IPS-NIHi7 (cell line): ENCODE measurements at regions not wholly inside any gene's neighbourhood (a gene's known extent, or its start where the extent isn't known, plus 50 kb on each side); places are given as distances from the start of the nearest gene placed in this dataset.
"Not testable (repeated sequence)": the region's sequence is repeated elsewhere in the genome, so short reads cannot be mapped to it uniquely, and the experiment has no call there.

ENCODE experiments used
- DNase-seq: peaks from one replicate; pipeline ENCODE4 v3.0.0; 2012; ENCODE audit warnings: mixed read lengths; ENCODE audit errors: extremely low spot score

DNA sequence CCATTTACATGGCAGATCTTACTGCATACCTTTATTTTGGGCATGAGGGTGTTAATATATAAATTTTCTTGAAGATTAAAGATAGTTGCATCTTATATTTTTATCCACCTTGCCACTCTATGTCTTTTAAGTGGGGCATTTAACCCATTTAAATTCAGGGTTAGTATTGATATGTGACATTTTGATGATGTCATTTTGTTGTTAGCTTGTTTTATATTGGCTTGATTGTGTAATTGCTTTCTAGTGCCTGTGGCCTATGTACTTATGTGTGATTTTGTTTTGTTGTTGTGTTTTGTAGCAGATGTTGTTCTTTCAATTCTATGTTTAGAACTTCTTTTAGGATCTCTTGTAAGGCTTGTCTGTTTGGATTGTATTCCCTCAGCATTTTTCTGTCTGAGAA lies 939.9 kb upstream of the CDH9 start:
- DNase-seq: no peak

DNA sequence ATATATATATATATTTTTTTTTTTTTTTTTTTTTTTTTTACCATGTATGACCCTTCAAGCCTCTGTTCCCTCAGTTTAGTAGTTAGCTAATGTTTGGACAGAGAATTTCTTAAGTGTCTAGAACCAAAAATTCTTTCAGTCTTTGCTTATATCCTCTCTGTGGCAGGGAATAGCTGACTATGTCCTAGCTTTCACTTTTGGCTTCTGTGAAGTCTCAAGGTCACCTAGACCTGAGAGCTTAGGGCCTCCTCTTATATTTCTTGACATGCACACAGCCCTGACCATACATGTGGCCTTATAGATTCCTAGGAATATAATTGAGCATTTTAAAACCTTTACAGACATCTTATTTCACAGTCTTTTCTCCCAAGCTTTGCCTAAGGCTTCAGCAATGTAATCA lies 930.8 kb upstream of the CDH9 start:
- no peak for DNase-seq

- DNase-seq: no peak
These were observed 924.8 kb upstream of the CDH9 start for GRCh38 chr5:27963050-27963783.

DNA sequence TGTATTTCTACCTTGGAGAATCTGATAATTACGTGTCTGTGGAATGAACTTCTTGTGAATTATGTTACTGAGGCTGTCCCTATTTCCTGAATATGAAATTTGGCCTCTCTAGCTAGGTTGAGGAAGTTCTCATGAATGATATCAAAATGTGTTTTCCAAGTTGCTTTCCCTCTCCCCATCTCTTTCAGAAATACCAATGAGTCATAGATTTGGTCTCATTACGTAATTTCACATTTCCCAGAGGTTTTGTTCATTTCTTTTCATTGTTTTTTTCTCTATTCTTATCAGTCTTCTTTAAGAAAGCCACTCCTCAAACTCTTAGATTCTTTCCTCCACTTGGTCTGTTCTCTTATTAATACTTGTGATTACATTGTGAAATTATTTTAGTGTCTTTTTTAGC lies 923.8 kb upstream of the CDH9 start:
- no peak for DNase-seq

DNA sequence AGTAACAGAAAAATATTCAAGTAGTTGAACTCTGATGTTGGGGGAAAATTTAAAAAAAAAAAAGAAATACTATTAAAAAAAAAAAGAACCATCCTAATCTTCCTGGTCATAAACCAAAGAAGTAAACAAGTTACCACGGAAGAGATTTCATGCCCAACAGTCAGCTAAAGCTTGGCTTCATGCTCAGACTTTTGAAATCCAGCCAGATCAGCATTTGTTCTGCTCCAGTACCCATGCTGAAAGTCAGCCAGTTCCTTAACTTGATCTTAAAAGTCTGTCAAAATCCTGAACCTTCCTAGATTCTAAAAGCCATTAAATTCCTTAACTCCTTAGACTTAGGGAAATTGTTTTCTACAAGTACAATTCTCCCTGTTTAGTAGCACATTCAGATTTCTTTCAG lies 908.7 kb upstream of the CDH9 start:
- no peak for DNase-seq

GRCh38 chr5:27944471-27944870 lies 906.1 kb upstream of the CDH9 start:
- DNase-seq: no peak

- no peak for DNase-seq
These were observed 900.6 kb upstream of the CDH9 start for GRCh38 chr5:27938989-27939388.

GRCh38 chr5:27928060-27928459 lies 889.7 kb upstream of the CDH9 start:
- no peak for DNase-seq

DNA sequence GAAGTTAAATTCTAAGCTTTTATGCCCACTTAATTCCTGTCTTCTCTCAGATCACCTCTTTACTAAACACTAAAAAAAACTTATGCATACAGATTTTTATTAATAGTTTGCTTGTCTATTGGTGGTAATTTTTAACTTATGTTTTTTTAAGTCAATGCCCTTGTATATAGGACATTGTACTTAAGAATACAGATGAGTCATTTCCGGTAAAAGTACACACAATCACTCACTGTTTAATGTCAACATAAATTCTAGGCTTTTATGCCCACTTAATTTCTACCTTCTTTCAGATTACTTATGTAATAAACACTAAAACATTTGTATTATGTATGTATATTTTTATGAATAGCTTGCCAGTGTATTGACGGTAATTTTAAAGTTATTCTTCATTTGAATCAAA lies 872.8 kb upstream of the CDH9 start:
- no peak for DNase-seq

DNA sequence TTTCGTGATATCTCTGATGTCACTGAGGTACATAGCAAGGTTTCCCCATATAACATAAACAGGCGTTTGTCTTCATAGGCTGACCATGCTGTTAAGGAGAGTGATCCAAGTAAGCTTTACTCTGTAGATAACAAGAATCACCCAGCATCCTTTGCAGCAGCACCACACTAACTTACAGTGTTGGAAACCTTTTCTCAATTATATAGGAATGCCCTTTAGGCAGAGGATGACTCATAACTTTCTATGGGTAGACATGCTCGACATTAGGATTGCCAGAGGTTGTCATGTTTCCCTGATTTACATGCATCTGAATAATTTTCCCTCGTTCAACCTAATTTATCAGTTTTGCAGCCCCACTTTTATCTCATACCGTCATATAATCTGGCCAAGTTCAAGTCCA lies 870.0 kb upstream of the CDH9 start:
- no peak for DNase-seq

DNA sequence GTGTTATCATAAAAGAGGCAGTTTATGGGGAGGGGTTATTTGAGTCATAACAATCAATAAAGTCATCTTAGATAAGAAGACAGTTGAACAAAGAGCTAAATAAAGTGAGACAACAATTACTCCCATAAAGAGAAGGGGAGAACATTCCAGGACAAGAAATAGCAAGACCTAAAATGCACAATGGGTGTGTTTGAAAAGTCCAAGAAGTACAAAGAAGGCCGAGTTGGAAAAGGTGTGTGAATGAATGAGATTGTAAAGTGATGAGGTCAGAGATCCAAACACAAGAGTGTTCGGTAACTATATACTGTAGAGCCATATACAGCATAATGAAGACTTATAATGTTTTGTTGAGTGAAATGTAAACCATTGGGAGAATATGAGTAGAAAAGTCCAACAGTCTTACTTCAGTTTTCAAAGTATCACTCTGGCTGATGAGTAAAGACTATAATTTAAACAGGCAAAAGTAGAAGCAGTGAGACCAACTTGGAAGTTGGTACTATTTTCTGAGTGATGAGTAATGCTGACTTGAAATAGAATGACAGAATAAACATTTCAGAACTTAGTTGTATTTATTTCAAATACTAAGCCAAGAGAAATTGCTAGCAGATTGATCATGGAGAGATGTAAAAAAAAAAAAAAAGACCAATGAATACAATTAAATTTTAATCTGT lies 868.7 kb upstream of the CDH9 start:
- no peak for DNase-seq

DNA sequence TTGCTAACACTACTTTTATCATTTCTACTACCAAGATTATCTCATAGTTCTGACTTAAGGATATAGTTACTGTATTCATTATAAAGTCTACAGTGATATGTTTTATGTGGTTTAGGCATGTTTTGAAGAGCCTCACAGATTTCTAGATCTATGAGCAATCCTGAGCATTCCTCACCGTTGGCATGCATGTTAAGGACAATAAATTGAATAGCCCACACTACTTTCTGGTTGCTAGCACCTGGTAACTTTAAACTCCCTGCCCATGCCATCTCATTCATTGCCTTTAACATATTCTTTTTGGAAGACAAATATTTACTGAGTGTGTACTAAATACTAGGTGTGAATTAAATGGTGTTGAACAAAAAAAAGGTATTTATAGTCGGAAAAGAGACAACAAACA lies 868.1 kb upstream of the CDH9 start:
- DNase-seq: no peak

DNA sequence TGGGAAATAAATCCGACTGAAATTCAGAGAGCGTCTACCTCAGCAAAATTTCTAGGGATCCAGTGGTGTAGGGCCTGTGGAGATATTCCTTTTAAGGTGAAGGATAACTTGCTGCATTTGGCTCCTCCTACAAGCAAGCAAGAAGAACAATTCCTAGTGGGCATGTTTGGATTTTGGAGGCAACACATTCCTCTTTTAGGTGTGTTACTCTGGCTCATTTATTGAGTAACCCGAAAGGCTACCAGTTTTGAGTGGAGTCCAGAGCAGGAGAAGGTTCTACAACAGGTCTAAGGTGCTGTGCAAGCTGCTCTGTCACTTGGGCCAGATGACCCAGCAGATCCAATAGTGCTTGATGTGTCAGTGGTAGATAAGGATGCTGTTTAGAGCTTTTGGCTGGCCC lies 862.4 kb upstream of the CDH9 start:
- no peak for DNase-seq

- no peak for DNase-seq
These were observed 837.7 kb upstream of the CDH9 start for GRCh38 chr5:27876071-27876470.

- DNase-seq: no peak
These were observed 836.8 kb upstream of the CDH9 start for GRCh38 chr5:27875148-27875547.

DNA sequence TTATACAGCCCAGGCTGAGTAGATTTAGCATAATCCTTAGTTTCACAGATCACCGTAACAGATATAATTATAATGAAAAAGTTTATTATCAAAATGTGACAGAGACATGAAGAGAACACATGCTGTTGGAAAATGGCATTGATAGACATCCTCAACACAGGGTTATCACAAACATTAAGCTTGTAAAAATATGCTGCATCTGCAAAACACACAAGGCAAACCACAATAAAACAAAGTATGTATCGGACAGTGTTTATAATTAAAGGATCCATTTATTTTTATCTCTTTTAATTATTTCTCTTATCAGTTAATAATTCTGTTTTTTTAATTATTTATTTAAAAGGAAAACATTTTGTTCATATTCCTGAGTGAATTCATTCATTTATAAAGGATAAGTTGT lies 829.9 kb upstream of the CDH9 start:
- DNase-seq: no peak

GRCh38 chr5:27855491-27855890 lies 817.1 kb upstream of the CDH9 start:
- DNase-seq: no peak

GRCh38 chr5:27854243-27854852 lies 816.0 kb upstream of the CDH9 start:
- no peak for DNase-seq

GRCh38 chr5:27845248-27845647 lies 806.9 kb upstream of the CDH9 start:
- no peak for DNase-seq

- not testable (repeated sequence) for DNase-seq
These were observed 798.3 kb upstream of the CDH9 start for GRCh38 chr5:27836704-27837103.

- no peak for DNase-seq
These were observed 794.5 kb upstream of the CDH9 start for GRCh38 chr5:27832886-27833285.

DNA sequence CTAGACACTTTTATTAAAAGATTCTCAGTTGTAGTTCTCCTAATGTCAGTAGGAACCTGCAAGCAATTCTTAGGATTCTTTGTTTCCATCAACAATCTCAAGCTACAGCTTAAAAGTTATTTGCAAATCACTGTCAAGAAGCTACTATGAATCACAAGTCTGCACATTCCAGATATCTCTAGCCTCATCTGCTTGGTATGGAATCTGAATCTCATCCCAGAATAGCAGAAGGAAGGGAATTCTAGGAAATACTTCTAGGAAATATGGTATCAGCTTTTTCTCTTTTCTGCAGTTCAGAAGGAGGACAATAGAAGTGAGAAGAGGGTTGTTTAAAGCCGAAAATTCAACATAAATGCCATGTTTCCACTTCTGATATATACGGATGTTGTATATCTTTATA lies 792.2 kb upstream of the CDH9 start:
- no peak for DNase-seq

- no peak for DNase-seq
These were observed 783.3 kb upstream of the CDH9 start for GRCh38 chr5:27821681-27822080.
